AG09319 (cell line): ENCODE measurements at regions not wholly inside any gene's neighbourhood (a gene's known extent, or its start where the extent isn't known, plus 50 kb on each side); places are given as distances from the start of the nearest gene placed in this dataset.
"Not testable (repeated sequence)": the region's sequence is repeated elsewhere in the genome, so short reads cannot be mapped to it uniquely, and the experiment has no call there.

Source experiments
- DNase-seq: peaks from one replicate; pipeline ENCODE4 v3.0.0-alpha.2; 2010; ENCODE audit warnings: low read depth; ENCODE audit errors: extremely low read depth
- CTCF ChIP-seq: IDR thresholded peaks from 2 replicates; pipeline ENCODE4 v1.5.1; 2011; ENCODE audit warnings: low read depth, mild to moderate bottlenecking, inconsistent platforms, low read length, moderate library complexity

GRCh38 chr6:9848094-9848493 lies 566.8 kb downstream of the TFAP2A start:
- TF ChIP-seq CTCF: no peak
- DNase-seq: no peak

DNA sequence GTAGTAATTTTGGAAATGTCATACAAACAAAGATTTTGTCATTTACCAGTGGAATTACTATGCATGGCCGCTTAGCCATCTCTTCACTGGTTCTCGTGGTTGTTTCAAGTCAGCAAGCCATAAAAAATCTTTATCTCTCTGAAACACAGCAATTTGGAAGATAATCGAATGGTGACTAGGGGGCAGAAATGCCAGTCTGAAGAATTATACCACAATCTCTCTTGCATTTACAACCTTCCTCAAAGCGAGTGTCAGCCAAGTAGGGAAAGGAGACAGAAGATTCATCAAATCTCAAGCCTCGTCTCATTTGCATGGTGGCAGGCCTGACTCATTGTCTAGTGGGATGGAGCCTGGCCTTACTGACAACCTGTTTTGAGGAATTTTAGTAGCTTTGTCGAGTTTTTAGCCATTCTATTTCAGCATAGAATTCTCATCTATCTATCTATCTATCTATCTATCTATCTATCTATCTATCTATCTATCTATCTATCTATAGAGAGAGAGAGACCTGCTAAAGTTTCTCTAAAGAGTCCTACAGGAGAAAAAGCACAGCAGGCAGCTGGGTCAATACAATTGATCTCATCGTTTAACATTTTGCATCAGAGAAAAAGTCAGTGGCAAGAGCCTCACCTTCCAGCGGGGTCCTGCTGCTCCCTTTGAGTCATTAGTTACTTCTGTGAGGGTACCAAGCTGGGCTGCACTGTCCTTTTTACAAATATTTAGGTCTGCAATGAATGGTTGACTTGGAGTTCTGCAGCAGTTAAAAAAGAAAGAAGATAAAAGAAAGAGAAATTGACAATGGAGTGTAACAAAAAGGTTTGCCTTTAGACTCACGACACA lies 572.8 kb downstream of the TFAP2A start:
- no peak for TF ChIP-seq CTCF
- DNase-seq: no peak

DNA sequence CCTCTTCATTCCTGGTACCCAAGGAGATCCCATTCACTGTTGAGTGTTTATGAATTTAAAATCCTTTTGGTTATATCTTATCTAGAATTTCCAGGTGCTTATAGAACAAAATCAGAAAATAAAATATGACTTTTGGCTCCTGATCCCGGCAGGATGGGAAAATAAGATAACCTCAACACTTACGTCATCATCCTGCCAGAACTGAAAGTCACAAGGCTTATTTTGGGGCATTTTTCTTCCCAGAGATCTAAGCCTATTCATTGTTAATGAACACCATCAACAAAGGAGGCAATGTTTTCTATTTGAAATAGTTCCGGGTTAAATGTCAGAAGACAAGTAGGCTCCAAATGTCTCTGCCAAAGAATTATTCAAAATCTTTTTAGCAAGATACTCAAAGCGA lies 580.6 kb downstream of the TFAP2A start:
- no peak for TF ChIP-seq CTCF
- no peak for DNase-seq

DNA sequence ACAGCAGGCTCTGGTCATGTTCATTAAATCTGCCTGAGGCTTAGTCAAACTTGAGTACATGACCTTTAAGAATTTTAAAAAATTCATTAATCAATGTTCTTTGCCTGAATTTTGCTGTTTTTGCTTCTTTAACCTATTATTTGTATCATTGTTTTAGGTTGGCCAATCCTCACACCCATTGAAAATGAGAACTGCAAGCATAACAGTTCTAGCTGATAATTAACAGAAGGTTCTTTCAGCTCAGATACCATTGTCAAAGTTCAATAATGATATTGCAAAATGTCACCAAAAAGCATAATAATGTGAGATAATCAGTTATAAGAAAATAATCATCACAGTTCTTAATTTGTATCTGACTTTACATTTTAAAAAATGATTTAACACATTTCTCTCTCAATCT lies 583.1 kb downstream of the TFAP2A start:
- no peak for DNase-seq
- TF ChIP-seq CTCF: no peak

GRCh38 chr6:9830808-9831207 lies 584.1 kb downstream of the TFAP2A start:
- no peak for DNase-seq
- no peak for TF ChIP-seq CTCF

DNA sequence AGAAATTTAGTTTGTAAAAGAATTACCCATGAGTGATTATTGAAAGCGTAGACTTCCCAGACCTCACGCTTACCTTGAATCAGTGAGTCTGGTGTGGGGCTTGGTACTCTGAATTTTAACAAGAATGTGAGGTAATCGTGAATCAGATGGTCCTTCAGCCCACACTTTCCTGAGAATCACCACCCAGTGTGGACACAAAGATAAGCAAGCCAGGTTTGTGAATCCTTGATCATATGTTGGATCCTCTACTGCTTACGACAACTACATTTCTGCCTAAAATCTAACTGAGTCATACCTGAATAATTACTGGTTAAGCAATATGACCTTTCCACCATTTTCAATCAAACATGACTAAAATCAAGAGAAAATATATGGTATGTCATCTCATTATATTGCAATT lies 589.3 kb downstream of the TFAP2A start:
- DNase-seq: no peak
- no peak for TF ChIP-seq CTCF

- not testable (repeated sequence) for DNase-seq
These were observed 604.1 kb downstream of the TFAP2A start for GRCh38 chr6:9810727-9811126.

- DNase-seq: no peak
- TF ChIP-seq CTCF: no peak
These were observed 604.6 kb downstream of the TFAP2A start for GRCh38 chr6:9810286-9810685.
